ENCODE measurements at regions not wholly inside any gene's neighbourhood (a gene's known extent, or its start where the extent isn't known, plus 50 kb on each side); places are given as distances from the start of the nearest gene placed in this dataset.

DNA sequence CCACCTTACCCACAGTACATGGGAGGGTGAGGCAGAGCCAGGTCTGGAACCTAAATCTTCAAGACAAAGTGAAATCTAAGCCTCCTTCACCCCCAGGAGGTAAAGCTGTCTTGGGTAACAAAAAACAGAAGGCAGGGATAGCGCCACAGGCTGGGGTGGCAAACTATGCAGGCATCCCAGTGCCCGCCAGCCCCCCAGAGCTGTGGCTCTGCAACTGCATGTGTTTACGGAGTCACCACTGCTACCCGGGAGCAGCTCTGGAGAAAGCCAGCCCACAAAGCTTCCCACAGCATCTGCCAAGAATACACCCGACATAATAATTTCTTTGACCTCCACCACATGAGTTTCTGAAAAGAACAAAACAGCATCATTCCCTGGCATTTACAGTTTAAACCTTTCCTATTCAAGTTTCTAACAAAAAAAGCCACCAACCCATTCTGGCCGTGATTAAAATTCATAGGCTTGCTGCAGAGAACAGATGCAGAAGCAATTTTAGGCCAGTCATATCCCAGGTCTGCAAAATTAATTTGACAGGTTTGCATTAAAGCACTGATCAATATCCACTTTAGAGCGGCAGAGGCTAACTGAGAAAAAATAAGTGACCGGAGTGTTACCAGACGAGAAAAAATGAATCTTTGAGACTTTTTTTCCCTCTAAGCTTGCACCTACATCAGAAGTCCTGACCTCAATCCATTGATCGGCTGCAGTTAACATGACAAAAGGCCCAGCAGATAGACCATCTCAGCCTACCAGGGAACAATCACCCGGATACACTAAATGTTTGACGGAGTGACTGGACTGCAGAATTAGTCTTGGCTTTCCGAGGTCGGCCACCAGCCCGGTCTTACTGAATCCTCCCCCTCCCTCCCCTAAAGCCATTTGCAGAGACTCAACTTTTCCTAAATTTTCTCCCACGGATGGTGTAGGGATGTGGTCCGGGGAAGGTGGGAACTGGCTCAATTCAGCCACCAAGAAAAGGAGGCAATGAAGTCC, 309.6 kb upstream of the SKOR2 start:
- ChIA-PET POLR2A (no interaction called here), CTCF (ENCODE audit: low intra/inter-chr PET ratio) (no interaction called here)
- H3K36me3 ChIP-seq (ENCODE audit: control insufficient read depth, insufficient read depth, low read length), result no peaks in the 10 kb centered on the region
- H3K9me3 ChIP-seq (replicated peaks; ENCODE audit: control insufficient read depth, insufficient read depth, low read depth, low read length), result no peaks in the 10 kb centered on the region
- no peaks in the 10 kb centered on the region for H3K4me1 ChIP-seq (replicated peaks in 1 of 2; ENCODE audit: control insufficient read depth in 2 of 2, insufficient read depth in 2 of 2, low read length in 2 of 2)
- no peak for DNase-seq (ENCODE audit: extremely low read depth in 1 of 4, low spot score in 3 of 4)
- H3K27me3 ChIP-seq (ENCODE audit: control insufficient read depth in 2 of 2, insufficient read depth in 2 of 2, low read length in 2 of 2), result peaks cover 0 to 3% of the 10 kb centered on the region in 2 experiments; a peak in 1 of 5 replicates
- no TSS peak for BruUV-seq (replicated peaks)
- no peak overlapping the region for H3K4me2 ChIP-seq (ENCODE audit: insufficient read depth, low read length)
- H3K4me3 ChIP-seq, result no peak overlapping the region
- under 1% methylated on average over 17 of the region's 17 CpGs for WGBS (ENCODE audit: insufficient coverage, low coverage, missing lambda C conversion rate)
- no peaks in the 10 kb centered on the region for H4K20me1 ChIP-seq (replicated peaks; ENCODE audit: control insufficient read depth, insufficient read depth, low read length)
- FAIRE-seq, result no peak
- intact Hi-C loops (cut with micrococcal nuclease), result no loop called here
- in situ Hi-C loops (cut with MboI), result no loop called here
- no peak overlapping the region for H3K9ac ChIP-seq (ENCODE audit: insufficient read depth in 1 of 2, low read depth in 2 of 2, low read length in 2 of 2)
- no peak overlapping the region for H3K27ac ChIP-seq (ENCODE audit: extremely low read depth, low read depth, low read length)
- no peak for ATAC-seq
- H2AFZ ChIP-seq (ENCODE audit: low read depth, low read length), result no peak overlapping the region
- no peaks in the 10 kb centered on the region for H3K9me1 ChIP-seq (ENCODE audit: control insufficient read depth, insufficient read depth, low read length)
- no peaks in the 10 kb centered on the region for H3K79me2 ChIP-seq (ENCODE audit: control insufficient read depth, insufficient read depth, low read length)
- TF ChIP-seq CBFA2T3 (IDR thresholded peaks at IDR 0.05) (no peak), ZBTB1 (CRISPR knock-in tag; IDR thresholded peaks at IDR 0.05; ENCODE audit: borderline replicate concordance, low read depth) (no peak), ZNF3 (CRISPR knock-in tag; IDR thresholded peaks at IDR 0.05) (no peak), CREB3L1 (IDR thresholded peaks at IDR 0.05; ENCODE audit: borderline replicate concordance, low read depth) (no peak), NFATC3 (IDR thresholded peaks at IDR 0.05) (no peak), CBX8 (IDR thresholded peaks at IDR 0.05; ENCODE audit: borderline replicate concordance, extremely low read depth, low read depth, low read length, poor library complexity, severe bottlenecking) (no peak), TCF7 (IDR thresholded peaks at IDR 0.05; ENCODE audit: borderline replicate concordance) (no peak), POLR2AphosphoS2 (IDR thresholded peaks at IDR 0.05; ENCODE audit: low read length) (no peak)

All from K562 (cell line).